ENCODE measurements at regions not wholly inside any gene's neighbourhood (a gene's known extent, or its start where the extent isn't known, plus 50 kb on each side); places are given as distances from the start of the nearest gene placed in this dataset.
"Not testable (repeated sequence)": the region's sequence is repeated elsewhere in the genome, so short reads cannot be mapped to it uniquely, and the experiment has no call there.

DNA sequence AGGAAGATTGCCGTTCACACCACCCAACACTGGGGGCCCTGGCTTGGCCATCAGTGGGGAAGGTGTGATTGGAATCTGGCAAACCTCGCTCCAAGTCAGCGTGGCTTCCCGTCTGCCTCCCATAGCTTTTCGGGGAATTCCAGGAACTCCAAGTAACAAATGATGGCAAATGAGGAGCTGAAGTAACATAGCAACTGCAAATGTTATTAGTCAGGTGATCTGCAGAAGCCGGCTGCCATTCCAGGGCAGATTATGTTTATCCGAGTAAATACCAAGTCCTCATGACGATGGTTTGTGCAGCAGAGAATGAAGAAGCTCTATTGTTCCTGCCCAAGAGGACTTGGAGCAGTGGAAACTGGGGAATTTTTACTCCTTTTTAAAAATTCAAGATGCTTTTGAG is 270.5 kb upstream of the PODXL start:
- Histone ChIP-seq H3K9me3 (no peaks in the 10 kb centered on the region), H3K27me3 (no peaks in the 10 kb centered on the region), H3K27ac (no peak overlapping the region), H3K4me3 (no peak overlapping the region), H3K4me1 (no peaks in the 10 kb centered on the region), H3K36me3 (no peaks in the 10 kb centered on the region)
- no peak for TF ChIP-seq POLR2A (IDR thresholded peaks at IDR 0.05)
- TF ChIP-seq, protein P1, sequence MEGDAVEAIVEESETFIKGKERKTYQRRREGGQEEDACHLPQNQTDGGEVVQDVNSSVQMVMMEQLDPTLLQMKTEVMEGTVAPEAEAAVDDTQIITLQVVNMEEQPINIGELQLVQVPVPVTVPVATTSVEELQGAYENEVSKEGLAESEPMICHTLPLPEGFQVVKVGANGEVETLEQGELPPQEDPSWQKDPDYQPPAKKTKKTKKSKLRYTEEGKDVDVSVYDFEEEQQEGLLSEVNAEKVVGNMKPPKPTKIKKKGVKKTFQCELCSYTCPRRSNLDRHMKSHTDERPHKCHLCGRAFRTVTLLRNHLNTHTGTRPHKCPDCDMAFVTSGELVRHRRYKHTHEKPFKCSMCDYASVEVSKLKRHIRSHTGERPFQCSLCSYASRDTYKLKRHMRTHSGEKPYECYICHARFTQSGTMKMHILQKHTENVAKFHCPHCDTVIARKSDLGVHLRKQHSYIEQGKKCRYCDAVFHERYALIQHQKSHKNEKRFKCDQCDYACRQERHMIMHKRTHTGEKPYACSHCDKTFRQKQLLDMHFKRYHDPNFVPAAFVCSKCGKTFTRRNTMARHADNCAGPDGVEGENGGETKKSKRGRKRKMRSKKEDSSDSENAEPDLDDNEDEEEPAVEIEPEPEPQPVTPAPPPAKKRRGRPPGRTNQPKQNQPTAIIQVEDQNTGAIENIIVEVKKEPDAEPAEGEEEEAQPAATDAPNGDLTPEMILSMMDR (IDR thresholded peaks at IDR 0.05), result no peak
- WGBS (ENCODE audit: insufficient coverage, low coverage, low lambda C conversion rate, missing lambda C conversion rate), result 46% methylated on average over 8 of the region's 8 CpGs
- DNase-seq (no peak), ATAC-seq (no peak)
- intact Hi-C loops (cut with DNase I), result no loop called here

DNA sequence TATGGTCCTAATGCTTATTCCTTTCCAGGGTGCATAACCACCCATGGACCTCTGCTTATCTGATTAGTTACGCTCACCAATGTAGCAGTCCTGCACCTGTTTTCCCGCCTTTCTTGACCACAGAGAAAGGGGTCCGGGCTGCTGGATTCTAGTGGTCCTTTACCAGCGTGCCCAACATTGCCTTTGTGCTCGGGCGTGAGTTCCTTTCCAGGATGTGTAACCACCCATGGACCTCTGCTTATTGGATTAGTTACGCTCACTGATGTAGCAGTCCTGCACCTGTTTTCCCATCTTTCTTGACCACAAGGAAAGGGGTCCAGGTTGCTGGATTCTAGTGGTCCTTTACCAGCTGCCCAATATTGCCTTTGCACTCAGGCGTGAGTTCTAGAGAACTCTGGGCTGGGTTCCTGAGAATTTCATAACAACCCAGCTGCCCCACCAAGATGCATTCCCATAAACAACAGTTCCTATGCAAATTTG is 267.6 kb upstream of the PODXL start:
- H3K4me1 ChIP-seq; H3K27me3 ChIP-seq; H3K27ac ChIP-seq; H3K4me3 ChIP-seq; intact Hi-C loops (cut with DNase I); DNase-seq; ATAC-seq; H3K9me3 ChIP-seq; H3K36me3 ChIP-seq: not testable (repeated sequence)
- WGBS (ENCODE audit: insufficient coverage, low coverage, low lambda C conversion rate, missing lambda C conversion rate), result 60% methylated on average over 7 of the region's 8 CpGs

DNA sequence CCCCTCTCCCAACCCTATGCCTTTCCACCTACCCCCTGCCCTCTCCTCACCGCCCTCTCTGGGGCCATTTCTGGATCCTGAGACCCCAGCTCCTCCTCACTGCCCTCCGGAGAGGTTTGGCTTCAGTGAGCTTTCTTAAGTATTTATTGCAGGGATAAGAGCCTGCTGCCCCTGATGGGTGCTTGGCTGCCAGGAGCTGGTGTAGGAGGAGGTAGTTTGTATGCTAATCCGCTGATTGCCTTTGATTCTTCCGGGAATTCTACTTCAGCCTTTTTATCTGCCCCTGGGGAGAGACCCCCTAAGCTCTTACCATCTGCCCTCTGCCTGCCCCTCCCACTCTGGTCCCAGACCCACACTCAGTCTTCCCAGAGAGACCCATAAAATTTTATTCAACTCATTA is 263.5 kb upstream of the PODXL start:
- Histone ChIP-seq H3K4me1 (no peaks in the 10 kb centered on the region), H3K4me3 (no peak overlapping the region), H3K36me3 (no peaks in the 10 kb centered on the region), H3K27ac (no peak overlapping the region), H3K27me3 (no peaks in the 10 kb centered on the region), H3K9me3 (no peaks in the 10 kb centered on the region)
- 22% methylated on average over 4 of the region's 4 CpGs for WGBS (ENCODE audit: insufficient coverage, low coverage, low lambda C conversion rate, missing lambda C conversion rate)
- intact Hi-C loops (cut with DNase I), result no loop called here
- no peak for DNase-seq
- TF ChIP-seq, protein P1 (IDR thresholded peaks at IDR 0.05), result no peak
- no peak for TF ChIP-seq POLR2A (IDR thresholded peaks at IDR 0.05)
- ATAC-seq, result no peak

DNA sequence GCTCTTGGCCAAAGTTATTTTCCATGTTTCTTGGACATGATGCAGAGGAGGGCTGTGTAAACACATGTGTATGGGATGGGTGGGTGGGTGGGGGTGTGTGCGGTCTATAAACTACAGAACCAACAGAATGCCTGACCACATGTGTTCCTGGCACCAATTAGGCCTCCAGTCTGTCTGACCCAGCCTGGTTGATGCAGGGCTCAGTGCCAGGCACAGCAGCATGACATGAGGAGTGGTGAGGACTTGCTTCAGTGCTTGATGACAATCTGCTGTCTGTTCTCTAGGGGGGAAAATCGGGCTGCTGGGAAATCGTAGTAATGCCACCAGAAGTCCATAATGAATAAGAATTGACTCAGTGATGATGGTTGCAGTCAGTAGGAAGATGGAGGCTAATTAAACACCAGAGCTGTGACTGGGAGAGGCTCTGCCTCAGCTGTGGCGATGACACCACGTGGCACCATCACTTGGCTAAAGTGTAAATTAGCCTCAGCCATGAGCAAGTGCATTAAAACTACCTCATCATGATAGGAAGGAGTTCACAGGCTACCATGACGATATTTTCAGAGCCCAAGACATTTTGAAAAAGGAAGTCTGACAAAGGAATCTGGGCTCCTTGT is 260.1 kb upstream of the PODXL start:
- Histone ChIP-seq H3K9me3 (no peaks in the 10 kb centered on the region), H3K36me3 (no peaks in the 10 kb centered on the region), H3K27me3 (no peaks in the 10 kb centered on the region), H3K4me1 (no peaks in the 10 kb centered on the region), H3K4me3 (no peak overlapping the region), H3K27ac (no peak overlapping the region)
- DNase-seq (no peak), ATAC-seq (no peak)
- TF ChIP-seq, protein P1 (IDR thresholded peaks at IDR 0.05), result no peak
- no peak for TF ChIP-seq POLR2A (IDR thresholded peaks at IDR 0.05)
- 24% methylated on average over 3 of the region's 6 CpGs for WGBS (ENCODE audit: insufficient coverage, low coverage, low lambda C conversion rate, missing lambda C conversion rate)
- intact Hi-C loops (cut with DNase I), result no loop called here

DNA sequence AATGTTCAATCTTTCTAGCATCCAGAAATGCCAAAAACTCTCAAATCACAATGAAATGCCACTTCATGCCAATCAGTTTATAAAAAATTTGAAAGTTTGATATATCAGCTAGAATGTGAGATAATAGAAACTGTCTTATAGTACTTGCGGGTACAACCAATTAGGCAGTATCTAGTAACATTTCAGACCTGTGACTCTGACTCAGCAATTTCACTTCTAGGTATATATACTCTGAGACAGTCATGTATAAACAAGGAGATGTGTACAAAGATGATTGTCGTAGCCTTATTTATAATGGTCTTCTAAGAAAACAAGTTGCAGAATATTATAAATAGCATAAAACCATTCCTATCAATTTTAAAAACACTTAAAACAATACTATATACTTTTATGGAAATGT is 252.3 kb upstream of the PODXL start:
- H3K4me3 ChIP-seq, result no peak overlapping the region
- TF ChIP-seq POLR2A (IDR thresholded peaks at IDR 0.05), result no peak
- TF ChIP-seq, protein P1 (IDR thresholded peaks at IDR 0.05), result no peak
- no peaks in the 10 kb centered on the region for H3K27me3 ChIP-seq
- no peaks in the 10 kb centered on the region for H3K4me1 ChIP-seq
- intact Hi-C loops (cut with DNase I), result no loop called here
- DNase-seq, result no peak
- H3K9me3 ChIP-seq, result no peaks in the 10 kb centered on the region
- H3K36me3 ChIP-seq, result no peaks in the 10 kb centered on the region
- no peak overlapping the region for H3K27ac ChIP-seq
- no peak for ATAC-seq
- WGBS (ENCODE audit: insufficient coverage, low coverage, low lambda C conversion rate, missing lambda C conversion rate), result 46% methylated on average over 2 of the region's 2 CpGs

DNA sequence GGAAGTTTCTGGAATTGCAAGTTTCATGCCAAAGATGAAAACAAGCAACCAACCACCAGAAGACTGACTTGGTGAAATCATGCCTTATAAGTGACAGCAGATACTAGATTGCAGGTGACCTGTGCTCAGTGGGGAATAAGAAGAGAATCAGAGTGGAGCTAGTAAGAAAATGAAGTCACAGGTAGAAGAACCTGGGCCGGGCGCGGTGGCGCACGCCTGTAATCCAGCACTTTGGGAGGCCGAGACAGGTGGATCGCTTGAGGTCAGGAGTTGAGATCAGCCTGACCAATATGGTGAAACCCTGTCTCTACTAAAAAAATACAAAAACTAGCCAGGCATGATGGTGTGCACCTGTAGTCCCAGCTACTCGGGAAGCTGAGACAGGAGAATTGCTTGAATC is 251.7 kb upstream of the PODXL start:
- H3K27me3 ChIP-seq; H3K9me3 ChIP-seq; H3K4me1 ChIP-seq; H3K36me3 ChIP-seq; H3K27ac ChIP-seq; DNase-seq; intact Hi-C loops (cut with DNase I); H3K4me3 ChIP-seq; ATAC-seq: not testable (repeated sequence)
- 82% methylated on average over 8 of the region's 8 CpGs for WGBS (ENCODE audit: insufficient coverage, low coverage, low lambda C conversion rate, missing lambda C conversion rate)

Data from right lobe of liver (tissue), 6 donors.